ENCODE measurements at regions not wholly inside any gene's neighbourhood (a gene's known extent, or its start where the extent isn't known, plus 50 kb on each side); places are given as distances from the start of the nearest gene placed in this dataset.

DNA sequence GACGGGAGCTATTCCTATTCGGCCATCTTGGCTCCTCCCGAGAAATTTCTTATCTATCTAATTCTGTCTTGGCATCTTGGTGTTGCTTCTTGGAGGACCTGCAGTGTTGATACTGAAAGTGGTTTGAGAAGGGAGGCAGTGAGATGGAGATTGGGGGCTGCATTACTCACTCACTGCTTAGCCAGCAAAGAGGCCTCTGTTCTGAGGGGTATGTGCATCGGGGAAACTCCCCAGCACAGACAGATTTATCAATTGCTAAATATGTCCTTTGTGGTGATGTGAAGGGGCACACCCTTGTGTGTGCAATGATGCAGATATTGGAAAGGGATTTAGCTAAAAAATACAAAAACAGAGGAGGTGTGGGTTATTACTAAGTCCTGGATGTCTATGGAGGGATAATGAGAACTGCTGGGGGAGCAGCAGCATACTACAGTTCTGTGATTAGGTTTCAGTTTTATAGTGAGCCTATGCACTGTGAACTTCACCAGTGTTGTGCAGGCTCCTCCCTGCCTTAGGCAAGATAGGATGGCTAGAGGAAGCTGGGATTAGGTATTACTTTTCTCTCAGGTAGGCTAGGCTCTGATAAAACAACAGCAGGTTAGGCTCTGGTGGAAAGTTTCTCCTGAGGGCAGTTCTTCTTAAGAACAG lies 279.0 kb downstream of the HS3ST1 start:
- no peak for TF ChIP-seq POLR2A (IDR thresholded peaks at IDR 0.05; ENCODE audit: low read depth, low read length)
- no peak for FAIRE-seq
- DNase-seq (ENCODE audit: insufficient read length, low spot score), result no peak

DNA sequence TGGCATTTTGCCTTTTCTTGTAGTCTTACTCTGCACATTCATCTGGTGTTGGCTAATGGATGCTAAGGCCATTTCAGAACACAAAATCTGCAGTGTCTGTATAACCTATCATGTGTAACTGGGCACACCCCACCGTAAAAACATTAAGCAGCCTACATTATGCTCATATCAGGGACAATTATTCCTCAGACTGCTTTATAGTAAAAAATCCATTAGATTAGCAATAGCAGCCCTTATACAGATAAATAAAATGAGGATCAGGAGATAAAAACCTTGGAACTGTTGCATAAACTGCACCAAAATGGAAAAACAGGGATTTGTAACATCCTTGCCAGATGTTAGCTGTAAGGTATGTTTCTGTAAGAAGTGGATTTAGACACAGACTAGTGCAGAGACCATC lies 288.8 kb downstream of the HS3ST1 start:
- no peak for TF ChIP-seq POLR2A (IDR thresholded peaks at IDR 0.05; ENCODE audit: low read depth, low read length)
- DNase-seq (ENCODE audit: insufficient read length, low spot score) (no peak), FAIRE-seq (no peak)

- DNase-seq (ENCODE audit: insufficient read length, low spot score) (no peak), FAIRE-seq (no peak)
- TF ChIP-seq POLR2A (IDR thresholded peaks at IDR 0.05; ENCODE audit: low read depth, low read length), result no peak
Measured at GRCh38 chr4:11138964-11139363, 289.7 kb downstream of the HS3ST1 start.

DNA sequence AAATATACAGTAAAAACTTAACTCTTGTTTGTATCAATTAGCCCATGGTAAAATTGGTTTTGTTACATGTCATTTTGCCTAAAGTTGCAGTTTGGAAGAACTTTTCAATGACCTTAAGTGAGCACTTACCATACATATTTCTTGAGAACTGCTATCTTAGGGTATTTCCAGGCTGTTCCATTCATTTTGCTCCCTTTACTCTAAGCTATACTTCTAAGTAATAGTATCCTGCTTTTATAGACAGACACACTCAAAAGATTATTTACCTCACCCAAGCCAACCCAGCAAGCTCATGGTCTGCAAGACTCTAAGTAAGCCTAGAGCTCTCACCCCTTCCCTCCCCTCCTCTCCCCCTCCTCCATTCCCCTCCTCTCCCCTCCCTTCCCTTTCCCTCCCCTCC lies 294.0 kb downstream of the HS3ST1 start:
- no peak for DNase-seq (ENCODE audit: insufficient read length, low spot score)
- TF ChIP-seq POLR2A (IDR thresholded peaks at IDR 0.05; ENCODE audit: low read depth, low read length), result no peak
- no peak for FAIRE-seq

DNA sequence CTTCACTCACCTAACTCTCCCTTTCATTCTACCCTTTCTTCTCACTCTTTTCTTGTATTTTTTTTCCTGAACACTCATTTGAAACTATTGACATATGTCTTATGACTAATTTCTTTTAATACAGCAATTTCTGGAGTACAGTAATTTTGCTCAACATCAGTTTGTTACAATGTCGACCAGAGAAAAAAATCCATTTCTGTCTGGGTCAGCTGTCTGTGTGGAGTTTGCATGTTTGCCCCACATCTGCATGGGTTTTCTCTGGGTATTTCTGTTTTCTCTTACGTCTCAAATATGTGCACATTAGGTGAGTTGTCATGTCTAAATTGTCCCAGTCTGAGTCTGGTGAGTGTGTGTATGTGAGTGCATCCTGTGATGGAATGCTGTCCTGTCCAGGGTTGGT lies 294.8 kb downstream of the HS3ST1 start:
- DNase-seq (ENCODE audit: insufficient read length, low spot score) (no peak), FAIRE-seq (no peak)
- no peak for TF ChIP-seq POLR2A (IDR thresholded peaks at IDR 0.05; ENCODE audit: low read depth, low read length)

- TF ChIP-seq POLR2A (IDR thresholded peaks at IDR 0.05; ENCODE audit: low read depth, low read length), result no peak
- no peak for FAIRE-seq
- no peak for DNase-seq (ENCODE audit: insufficient read length, low spot score)
Measured at GRCh38 chr4:11132478-11132877, 296.2 kb downstream of the HS3ST1 start.

DNA sequence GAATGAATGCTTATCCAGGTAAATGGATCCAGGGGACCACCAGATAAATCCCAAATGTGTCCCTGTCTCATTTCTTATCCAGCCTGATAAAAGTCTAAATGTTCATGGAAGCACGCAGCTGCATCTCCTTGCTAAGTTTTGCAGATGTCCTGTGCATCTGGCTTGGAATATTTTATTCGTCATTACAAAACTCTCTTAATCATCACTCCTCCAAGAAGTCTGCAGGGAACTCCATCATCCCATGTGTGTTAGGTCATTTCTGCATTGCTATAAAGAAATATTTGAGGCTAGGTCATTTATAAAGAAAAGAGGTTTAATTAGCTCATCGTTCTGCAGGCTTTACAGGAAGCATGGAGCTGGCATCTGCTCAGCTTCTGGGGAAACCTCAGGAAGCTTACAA lies 297.2 kb downstream of the HS3ST1 start:
- TF ChIP-seq POLR2A (IDR thresholded peaks at IDR 0.05; ENCODE audit: low read depth, low read length), result no peak
- DNase-seq (ENCODE audit: insufficient read length, low spot score) (no peak), FAIRE-seq (no peak)

- FAIRE-seq, result no peak
- TF ChIP-seq POLR2A (IDR thresholded peaks at IDR 0.05; ENCODE audit: low read depth, low read length), result no peak
- no peak for DNase-seq (ENCODE audit: insufficient read length, low spot score)
Measured at GRCh38 chr4:11130195-11130970, 298.3 kb downstream of the HS3ST1 start.

GRCh38 chr4:11120435-11120834 lies 308.3 kb downstream of the HS3ST1 start:
- no peak for TF ChIP-seq POLR2A (IDR thresholded peaks at IDR 0.05; ENCODE audit: low read depth, low read length)
- DNase-seq (ENCODE audit: insufficient read length, low spot score), result no peak
- FAIRE-seq, result no peak

DNA sequence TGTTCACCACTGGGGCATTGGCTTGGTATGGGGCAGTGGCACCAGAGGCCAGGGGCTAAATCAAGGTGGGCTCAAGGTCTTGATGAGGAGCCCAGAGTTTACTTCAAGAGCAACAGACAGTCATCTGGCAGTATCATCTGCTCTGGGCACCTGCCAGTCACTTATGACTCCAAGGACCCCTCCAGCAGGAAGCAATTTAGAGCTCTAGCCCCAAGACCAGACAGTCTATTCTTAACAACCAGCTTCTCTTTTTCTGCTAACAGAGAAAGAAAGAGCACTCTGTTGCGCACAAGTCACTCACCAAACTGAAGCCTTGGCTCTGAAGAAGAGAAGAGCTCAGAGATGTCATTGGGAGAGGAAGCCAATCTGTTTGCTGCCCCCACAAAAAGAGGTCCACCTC lies 309.2 kb downstream of the HS3ST1 start:
- no peak for DNase-seq (ENCODE audit: insufficient read length, low spot score)
- FAIRE-seq, result no peak
- no peak for TF ChIP-seq POLR2A (IDR thresholded peaks at IDR 0.05; ENCODE audit: low read depth, low read length)

DNA sequence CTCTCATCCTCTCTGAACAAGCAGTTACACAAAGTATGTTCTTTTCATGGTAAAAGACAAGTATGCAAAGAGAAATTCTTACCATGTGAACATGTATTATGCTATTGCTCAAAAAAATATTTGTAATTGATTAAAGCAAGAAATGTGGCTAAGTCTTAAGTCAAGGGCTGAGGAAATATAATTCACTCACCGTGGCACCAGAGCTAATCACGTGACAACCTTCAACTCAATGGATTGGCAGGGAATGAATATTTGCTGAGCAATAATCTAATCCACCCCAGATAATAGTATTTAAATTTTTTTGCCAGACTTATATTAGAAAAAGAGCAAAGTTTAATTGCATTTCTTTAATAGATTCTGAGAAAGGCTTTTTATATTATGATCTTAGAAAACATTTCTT lies 310.2 kb downstream of the HS3ST1 start:
- no peak for FAIRE-seq
- no peak for DNase-seq (ENCODE audit: insufficient read length, low spot score)
- TF ChIP-seq POLR2A (IDR thresholded peaks at IDR 0.05; ENCODE audit: low read depth, low read length), result no peak

DNA sequence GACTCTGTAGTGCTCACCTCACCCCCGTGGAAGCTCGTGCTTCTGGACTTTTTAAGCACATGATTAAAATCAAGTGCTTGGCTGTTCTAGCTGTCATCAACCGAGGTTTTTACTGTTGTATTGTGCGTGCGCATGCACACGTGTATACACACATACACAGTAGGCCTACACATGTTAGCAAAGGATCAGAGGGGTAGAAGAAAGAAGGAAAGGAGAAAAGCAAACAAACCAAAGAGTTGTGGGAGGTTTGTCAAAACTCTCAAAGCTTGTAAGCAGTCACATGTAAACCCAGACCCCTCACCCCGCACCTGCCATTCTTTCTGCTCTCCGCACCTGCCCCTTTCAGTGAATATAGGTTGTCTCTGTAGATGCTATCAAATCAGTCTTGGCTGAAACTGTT lies 311.8 kb downstream of the HS3ST1 start:
- TF ChIP-seq POLR2A (IDR thresholded peaks at IDR 0.05; ENCODE audit: low read depth, low read length), result no peak

DNA sequence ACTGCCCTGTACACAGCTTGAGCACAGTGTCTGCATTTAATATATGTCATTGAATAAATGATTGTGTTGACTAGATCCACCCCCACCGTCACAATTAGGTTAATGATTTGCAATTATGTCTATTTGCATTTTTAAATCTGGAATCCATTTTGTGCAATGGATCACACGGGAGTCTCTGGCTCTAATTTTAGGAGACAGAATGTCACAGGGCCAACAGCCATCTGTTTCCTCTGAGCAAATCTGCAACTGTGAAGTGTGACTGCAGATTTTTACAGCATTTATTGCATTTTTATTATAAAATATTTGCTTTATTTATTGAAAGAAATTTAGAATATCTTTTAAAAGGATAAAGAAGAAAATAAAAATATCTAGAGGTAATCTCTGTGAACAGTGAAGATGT lies 316.8 kb downstream of the HS3ST1 start:
- no peak for DNase-seq (ENCODE audit: insufficient read length, low spot score)

More for the DNA sequence above, 311.8 kb downstream of the HS3ST1 start:
- DNase-seq (ENCODE audit: insufficient read length, low spot score) (no peak), FAIRE-seq (no peak)

GRCh38 chr4:11111370-11111769 lies 317.3 kb downstream of the HS3ST1 start:
- DNase-seq (ENCODE audit: insufficient read length, low spot score) (no peak), FAIRE-seq (no peak)
- TF ChIP-seq POLR2A (IDR thresholded peaks at IDR 0.05; ENCODE audit: low read depth, low read length), result no peak

More for the DNA sequence above, 316.8 kb downstream of the HS3ST1 start:
- TF ChIP-seq POLR2A (IDR thresholded peaks at IDR 0.05; ENCODE audit: low read depth, low read length), result no peak
- no peak for FAIRE-seq

DNA sequence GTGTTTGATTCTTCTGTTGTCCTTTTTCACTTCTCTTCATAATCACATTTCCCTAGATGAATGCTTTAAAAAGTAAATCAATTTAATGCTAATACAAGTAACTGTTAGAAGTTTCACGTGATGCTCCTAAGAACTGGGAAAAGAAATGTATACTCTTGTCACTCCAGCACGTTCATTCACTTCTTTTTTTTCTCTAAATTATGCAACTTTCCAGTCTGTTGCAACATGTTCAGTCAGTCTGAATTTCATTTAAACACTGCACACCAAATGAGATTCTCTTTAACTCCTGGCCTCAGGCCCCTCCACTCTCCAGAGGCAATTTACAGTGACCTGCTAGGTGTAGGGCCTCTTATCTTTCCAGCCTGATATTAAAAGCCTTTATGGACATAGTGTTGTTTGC lies 321.9 kb downstream of the HS3ST1 start:
- DNase-seq (ENCODE audit: insufficient read length, low spot score) (no peak), FAIRE-seq (no peak)
- no peak for TF ChIP-seq POLR2A (IDR thresholded peaks at IDR 0.05; ENCODE audit: low read depth, low read length)

All from H54 (cell line).